NCI-H446 treated with DMSO at 0.1 percent for 48 hours (cell line): ENCODE measurements at regions not wholly inside any gene's neighbourhood (a gene's known extent, or its start where the extent isn't known, plus 50 kb on each side); places are given as distances from the start of the nearest gene placed in this dataset.
"Not testable (repeated sequence)": the region's sequence is repeated elsewhere in the genome, so short reads cannot be mapped to it uniquely, and the experiment has no call there.

Source experiments
- DNase-seq: peaks from one replicate; lab custom pipeline; 2025; lab: John Stamatoyannopoulos, UW

DNA sequence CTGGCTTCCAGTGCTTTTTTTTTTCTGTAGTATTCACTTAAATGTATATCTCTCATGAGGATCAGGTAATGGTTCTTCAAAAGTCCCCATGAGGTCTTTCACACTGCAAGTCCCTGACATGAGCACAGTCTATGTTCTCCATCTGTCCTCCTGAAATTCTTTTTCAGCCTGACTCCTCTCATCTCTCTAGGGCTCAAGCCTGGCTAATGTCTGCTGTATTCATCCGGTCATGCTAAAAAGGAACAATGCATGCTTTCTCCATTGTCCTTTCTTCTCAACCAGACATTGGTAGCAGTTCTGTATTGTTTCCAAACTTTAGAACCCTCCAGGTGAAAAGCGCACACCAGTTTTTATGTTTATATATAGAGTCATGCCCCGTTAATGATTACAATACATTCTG lies 368.3 kb upstream of the OLFM3 start:
- no peak for DNase-seq

DNA sequence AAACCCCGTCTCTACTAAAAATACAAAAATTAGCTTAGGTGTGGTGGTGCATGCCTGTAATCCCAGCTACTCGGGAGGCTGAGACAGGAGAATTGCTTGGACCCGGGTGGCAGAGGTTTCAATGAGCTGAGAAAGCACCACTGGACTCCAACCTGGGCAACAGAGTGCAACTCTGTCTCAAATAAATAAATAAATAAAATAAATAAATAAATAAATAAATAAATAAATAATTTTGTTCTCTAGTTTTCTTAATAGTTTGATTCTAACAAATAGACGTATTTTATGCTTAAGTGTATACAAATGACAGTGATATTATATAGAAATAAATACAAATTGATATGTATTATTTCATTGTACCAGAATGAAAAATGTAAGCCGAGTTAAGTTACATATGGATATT lies 339.9 kb upstream of the OLFM3 start:
- DNase-seq = no peak

DNA sequence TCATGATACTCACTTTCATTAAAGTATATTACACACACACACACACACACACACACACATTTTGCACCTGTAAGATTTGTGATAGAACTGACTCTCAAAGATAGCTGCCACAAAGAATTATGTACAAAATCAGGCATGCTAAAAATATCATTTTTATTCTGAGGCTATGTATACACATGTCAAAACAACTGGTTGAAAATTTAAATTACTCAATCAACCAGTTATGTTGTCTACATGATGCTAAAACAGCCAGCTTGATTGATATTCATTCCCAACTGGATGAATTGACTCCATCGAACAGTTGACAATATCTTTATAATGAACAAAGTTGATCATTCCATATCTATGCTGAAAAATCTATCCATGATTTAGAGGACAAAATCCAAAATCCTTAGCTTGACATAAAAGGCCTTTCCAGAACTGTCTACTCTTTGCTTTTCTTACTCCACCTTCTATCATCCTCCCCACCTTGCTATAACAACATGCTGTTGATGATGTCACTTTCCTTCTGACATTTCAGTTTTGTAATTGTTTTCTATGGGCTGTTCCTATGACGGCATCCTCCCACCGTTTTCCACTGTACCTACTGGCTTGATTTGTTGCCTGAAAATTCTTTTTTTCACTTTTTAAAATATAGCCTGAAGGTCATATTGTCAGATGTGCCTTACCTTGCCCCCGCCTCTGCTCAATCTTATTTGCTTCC lies 321.5 kb upstream of the OLFM3 start:
- DNase-seq = no peak

DNA sequence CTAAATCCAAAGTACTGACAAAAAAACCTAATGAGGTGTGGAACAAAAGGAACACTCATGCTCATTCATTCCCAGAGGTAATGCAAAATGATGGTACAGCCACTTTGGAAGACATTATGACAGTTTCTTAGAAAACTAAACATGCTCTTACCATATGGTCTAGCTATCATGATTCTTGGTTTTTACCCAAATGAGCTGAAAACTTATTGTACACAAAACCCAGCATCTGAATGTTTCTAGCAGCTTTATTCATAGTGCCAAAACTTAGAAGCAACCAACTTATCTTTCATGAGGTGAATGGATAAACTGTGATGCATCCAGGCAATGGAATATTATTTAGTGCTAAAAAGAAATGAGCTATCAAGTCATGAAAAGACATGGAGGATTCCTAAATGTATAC lies 318.4 kb upstream of the OLFM3 start:
- DNase-seq = no peak

DNA sequence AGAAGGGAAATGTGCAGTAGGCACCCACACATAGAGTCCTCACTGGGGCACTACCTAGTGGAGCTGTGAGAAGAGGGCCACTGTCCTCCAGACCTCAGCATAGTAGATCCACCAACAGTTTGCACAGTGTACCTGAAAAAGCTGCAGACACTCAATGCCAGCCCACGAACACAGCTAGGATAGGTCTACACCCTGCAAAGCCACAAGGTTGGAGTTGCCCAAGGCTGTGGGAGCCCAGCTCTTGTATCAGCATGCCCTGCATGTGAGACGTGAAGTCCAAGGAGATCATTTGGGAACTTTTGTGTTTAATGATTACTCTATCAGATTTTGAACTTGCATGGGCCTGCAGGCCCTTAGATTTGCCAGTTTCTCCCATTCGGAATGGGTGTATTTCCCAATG lies 299.4 kb upstream of the OLFM3 start:
- DNase-seq = no peak

DNA sequence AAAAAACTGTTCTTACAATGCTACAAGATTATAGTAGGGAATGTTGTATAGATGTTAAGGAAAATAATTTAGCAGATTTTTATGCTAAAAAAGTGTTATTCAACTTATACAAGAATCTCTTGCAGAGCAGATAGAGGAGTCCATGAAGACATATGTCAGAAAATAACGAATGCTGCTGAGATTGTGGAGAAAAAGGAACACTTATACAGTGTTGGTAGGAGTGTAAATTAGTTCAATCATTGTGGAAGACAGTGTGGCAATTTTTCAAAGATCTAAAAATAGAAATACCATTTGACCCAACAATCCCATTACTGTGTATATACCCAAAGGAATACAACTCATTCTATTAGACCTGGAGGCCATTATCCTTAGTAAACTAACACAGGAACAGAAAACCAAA lies 286.2 kb upstream of the OLFM3 start:
- no peak for DNase-seq

DNA sequence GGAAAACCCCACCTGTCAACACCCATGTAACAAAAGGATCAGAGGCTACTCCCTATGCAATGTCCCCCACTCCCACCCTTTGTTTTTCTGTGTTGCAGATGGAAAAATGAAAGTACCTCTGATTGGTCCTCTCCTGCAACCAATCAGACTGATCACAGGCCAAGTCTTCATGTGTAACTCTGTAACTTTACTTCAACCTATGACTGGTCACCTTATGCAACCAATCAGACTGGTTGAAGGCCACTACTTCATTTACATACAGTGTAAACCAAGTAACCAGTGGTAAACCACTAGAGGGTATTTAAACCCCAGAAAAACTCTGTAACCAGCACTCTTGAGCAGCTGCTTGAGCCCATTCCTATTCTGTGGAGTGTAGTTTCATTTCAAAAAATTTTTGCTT lies 266.3 kb upstream of the OLFM3 start:
- no peak for DNase-seq

DNA sequence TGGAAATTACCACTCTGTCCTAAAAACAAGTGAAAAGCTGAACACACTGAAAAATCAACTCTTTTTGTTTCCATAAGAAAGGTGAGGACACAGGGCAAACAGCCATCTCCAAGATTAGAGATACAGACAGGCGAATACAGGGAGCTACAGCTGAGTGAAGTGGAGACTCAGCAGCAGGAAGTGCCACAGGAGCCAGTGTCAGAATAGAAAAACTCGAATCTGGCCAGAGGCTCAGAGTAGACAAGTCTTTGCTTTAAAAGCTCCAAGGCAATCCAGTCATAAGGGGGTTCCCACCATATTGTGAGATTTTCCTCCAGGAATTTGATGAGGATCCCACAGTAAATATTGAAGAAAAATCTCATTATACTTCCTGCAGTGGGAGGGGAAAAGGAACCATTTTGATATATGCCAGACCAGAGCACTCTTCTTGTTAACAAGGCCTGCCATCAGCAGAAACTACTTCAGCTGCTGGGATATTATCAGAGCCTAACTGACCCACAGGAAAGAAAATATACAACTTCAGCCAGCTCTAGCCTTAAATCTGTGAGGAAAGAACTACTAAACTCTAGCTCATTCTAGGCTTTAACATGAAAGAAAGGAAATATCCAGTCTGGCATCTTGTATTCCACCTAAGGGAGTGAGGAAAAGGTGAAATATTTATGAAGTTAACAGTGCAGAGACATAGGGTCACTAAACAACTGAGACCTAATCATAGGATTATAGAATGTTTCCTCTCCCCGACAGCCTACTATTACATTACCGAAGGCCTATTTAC lies 256.2 kb upstream of the OLFM3 start:
- DNase-seq = no peak

DNA sequence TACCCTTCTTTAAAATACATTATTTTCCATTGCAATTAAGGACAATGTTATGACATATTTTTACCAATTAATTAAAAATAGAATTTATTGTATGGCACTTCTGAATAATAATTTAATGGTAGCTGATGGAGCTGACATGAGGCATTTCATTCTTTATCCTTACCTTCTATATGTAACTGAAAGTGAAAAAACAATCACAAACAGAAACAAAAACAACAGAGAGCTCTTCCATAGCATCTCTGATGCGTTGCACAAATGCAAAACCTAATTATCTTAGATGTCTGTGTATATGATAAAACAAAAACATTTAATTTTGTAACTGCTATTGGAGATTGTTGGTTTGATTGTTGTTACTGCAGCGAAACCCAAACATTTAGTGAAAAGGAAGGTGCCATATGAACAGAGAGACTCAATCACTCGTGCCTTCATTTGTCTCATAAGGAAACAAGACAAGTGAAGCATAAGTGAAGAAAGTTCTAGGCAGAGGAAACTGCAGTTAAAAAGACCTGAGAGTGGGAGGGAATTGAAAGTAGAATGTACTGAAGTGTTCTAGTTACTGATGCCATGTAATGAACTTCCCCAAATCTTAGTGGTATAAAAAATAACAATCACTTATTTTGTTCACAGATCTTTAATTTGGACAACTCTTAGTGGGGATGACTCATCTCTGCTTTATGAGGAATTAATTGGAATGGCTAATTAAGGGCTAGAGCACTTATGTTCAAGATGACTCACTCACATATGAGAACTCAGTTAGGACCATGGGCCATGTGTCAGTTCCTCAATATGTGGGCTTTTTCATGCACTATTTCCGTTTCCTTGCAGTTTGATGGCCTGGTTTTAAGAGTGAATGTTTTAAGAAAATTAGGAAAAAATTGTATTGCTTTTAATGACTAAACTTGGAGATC lies 245.0 kb upstream of the OLFM3 start:
- no peak for DNase-seq

DNA sequence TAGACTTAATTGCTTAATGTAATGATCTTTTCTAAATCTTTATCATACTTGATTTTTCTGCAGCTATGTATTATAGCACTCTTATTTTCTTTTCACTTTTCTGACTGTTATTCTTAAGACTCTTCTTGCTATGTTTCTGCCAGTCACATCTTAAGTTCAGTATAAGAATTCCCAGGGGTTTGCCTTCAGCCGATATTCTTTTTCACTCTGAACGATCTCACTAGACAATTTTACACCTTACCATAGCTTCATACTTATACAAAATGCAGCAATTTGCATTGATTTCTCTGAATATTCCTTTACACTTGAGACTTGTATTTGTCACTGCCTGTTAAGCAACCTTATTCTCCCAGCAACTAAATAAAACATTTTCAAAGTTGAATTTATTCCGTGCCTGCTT lies 242.5 kb upstream of the OLFM3 start:
- no peak for DNase-seq

DNA sequence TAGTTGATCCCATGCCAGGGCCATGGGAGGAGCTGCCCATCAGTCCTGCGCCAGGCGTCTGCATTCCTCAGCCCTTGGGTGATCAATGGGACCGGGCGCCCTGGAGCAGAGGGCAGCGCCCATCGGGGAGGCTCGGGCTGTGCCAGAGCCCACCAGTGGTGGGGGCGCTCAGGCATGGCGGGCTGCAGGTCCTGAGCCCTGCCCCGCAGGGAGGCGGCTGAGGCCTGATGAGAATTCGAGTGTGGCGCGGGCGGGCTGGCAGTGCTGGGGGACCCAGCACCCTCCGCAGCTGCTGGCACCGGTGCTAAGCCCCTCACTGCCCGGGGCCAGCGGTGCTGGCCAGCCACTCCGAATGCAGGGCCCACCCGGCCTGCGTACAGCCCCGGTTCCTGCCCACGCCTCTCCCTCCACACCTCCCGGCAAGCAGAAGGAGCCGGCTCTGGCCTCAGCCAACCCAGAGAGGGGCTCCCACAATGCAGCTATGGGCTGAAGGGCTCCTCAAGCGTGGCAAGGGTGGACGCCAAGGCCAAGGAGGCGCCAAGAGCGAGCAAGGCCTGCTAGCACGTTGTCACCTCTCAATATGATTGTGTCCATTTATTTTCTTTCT lies 238.1 kb upstream of the OLFM3 start:
- no peak for DNase-seq

DNA sequence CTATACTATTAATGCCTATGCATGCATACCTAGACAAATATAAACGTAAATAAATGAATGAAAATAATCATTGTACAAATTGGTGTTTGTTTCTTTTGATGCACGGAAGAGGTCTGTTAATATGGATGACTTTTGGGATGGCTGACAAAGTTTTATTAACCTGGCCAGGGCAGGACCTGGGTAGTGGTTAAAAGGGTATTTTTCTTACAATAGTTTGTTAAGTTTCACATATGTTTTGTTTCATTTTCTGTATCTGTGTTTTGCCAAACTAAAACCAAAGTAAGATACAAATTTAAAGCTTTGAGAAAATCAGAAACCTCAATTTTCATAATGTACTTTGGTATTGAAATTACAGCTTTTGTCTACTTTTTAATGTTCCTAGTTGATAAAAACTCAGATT lies 222.7 kb upstream of the OLFM3 start:
- DNase-seq = no peak

DNA sequence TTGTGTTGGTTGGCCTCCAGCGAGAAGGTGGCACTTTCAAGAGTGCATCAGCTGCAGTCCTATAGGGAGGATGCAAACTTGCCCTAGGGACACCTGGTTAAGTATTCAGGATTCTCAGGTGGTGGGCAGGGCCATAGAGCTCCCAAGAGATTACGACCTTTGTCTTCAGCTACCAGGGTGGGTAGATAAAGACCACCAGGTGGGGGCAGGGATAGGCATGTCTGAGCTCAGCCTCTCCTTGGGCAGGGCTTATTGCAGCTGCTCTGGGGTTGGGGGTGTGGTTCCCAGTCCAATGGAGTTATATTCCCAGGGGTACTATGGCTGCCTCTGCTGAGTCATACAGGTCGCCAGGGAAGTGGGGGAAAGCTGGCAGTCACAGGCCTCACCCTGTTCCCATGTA lies 214.2 kb upstream of the OLFM3 start:
- DNase-seq = not testable (repeated sequence)

DNA sequence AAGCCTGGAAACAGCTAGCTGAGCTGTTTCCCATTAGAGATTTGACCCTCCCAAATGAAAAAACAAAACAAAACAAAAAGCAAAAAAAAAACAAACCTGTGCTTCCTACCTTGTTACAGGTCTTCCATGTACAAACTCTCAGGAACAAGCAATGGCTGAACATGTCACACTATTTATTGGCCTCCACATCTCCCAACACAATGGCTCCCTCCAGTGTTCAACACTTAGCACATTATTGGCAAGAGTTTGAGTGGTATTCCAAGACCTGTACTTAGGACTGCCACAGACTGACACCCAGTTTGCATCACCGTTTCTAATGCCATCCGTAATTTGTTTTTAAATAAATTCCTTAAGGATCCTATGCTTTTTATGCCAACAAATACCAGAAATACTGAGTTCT lies 195.0 kb upstream of the OLFM3 start:
- peak; percentile 75 for DNase-seq

DNA sequence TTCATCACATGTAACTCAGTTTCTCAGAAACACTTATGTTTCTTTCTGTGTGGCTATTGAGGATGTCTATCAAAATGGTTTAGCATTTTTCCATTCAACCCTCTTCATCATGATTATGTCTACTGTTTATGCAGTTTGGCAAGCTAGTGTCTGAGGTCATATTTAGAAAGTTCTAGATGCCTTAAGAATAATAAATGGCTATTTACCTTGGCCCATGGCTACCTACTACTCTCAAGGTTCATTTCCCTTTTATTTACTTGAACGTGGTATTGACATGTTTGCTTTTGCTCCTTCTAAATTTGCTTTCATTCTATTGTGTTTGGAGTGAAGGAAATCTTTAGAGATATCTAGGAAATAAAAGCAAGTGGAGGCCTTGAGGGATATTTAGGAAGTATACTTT lies 193.7 kb upstream of the OLFM3 start:
- peak; percentile 25 for DNase-seq

DNA sequence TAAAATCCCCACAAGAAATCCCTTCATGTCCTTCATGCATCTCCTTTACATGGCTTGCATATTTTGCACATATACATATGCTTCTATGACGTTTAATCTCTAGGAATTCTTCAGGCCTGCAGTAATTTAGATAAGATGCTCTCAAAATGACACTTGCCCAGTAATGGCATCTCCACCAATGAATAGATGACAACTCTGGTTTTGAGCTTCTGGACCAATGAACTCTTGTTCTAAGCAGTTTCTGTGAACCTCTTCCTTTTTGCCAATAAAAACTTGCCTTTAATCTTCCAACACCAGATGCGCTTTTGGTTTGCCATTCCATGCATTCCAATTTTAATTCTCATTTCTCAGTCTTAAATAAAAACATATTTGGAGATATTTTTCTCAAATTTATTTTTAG lies 189.8 kb upstream of the OLFM3 start:
- no peak for DNase-seq

DNA sequence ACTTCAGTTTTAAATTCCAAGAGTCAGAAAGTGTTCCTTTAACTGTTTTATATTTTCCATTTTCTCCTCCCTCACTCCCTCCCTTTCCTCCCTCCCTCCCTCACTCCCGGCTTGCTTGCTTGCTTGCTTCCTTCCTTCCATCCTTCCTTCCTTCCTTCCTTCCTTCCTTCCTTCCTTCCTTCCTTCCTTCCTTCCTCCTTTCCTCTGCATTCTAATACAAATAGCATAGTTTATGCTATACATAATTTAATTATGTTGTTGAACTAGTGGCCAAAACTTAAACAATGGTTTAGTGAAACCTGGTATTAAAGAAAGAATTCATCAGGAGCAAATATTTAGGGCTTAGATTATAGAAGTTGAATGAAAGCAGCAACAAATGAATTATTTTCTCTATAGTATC lies 188.5 kb upstream of the OLFM3 start:
- no peak for DNase-seq

DNA sequence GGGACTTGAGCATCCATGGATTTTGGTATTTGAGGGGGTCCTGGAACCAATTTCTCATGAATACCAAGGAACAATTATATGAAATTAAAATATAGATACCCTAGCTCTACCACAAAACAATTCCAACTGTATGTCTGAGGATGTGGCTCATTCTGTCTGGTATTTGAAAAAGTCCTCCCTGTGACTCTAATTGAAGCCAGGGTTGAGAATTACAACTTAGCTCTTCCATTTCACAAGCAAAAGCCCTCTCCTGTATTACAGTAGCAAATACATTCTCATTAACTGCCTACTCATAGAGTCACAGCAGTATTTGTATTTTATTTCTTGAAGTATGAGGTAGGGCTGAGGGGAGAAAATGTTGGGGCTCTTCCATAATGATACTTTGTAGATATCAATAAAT lies 187.8 kb upstream of the OLFM3 start:
- DNase-seq = no peak

DNA sequence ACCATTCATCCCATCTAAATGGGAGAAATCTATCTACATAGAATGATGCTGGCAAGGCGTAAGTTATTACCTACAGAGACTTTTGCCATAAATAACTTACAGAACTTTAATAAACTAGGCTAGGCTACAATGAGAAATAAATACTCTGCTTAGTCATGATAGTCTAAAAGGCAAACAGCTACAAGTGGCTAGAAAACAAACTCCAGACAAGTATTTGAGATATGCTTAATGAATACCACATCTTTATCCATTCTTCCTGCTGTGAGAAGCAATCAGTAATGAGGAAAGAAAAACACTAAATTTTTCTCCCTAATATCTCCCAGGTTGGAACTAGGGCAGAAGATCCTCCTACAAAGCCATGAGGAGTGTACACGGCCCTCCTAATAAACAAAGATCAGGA lies 187.0 kb upstream of the OLFM3 start:
- DNase-seq = no peak

DNA sequence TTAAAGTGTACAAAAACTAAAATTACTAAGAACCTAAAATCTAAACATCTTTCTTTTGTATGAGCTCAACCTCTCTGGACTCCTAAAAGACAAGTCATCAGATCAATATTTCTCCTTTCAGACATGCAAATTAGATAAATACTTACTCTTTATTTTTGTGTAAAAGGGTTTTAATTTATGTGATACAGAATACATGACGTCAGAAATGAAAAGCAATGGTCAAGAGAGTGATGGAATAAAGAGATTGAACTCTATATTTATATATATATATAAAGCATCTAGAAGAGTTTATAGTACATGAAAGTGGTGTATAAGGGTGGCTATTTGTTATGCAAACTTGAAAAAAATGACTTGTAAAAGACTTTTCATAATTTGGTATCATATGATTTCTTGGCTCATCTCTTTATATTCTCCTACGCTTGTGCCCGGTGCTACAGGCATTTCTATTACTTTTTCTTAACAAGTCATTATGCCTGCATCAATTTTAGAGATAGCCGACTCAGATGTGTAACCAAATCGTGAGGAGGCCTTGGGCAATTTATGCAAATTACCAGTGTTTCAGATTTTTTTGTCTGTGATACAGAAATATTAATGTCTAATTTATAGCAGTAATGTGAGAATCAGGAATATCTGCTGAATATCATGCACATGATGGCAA lies 186.0 kb upstream of the OLFM3 start:
- DNase-seq = no peak

DNA sequence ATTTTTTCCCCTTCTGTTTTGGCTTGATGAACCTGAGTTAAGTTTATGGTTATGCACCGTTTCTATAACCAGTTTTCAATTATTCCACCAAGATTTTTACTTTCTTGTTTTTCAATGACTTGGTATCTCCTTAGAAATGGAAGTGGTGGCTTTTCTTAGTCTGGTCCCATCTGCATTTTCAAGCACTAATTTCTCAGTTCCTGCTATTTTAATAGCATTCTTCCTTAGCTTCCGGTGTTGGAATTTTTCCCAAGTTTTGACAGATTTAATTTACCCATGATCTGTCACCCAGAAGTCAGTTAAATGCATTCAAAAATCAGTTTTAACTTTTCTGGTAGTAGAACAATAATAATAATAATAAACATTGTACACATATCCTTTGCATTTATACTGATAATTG lies 184.6 kb upstream of the OLFM3 start:
- no peak for DNase-seq

DNA sequence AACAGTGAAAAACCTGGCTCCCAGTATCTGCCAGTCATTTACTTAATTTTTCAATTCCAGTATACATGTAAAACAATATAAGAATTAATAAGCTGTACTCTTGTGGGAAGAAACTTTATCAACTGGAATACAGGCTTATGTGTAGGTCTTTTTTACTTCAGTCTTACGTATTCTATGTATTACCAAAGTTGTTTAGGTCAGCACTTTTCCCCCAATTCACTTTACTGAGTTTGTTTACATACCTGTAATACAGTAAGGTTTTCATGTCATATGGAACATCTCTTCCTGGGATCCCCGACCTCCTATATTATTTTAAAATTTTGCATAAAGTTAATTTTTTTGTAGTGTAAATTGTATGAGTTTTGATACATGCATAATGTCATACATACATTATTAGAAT lies 181.8 kb upstream of the OLFM3 start:
- DNase-seq = no peak
